Neural cell (in vitro differentiated cells): ENCODE measurements at regions not wholly inside any gene's neighbourhood (a gene's known extent, or its start where the extent isn't known, plus 50 kb on each side); places are given as distances from the start of the nearest gene placed in this dataset.

Experiments
- EP300 ChIP-seq: fragments of 450-650 bp; conservative IDR thresholded peaks from 2 replicates; pipeline ENCODE4 v1.6.1; 2014; ENCODE audit warnings: antibody characterized with exemption, mild to moderate bottlenecking, moderate library complexity; ENCODE audit not compliant: poor library complexity, severe bottlenecking
- EZH2 ChIP-seq: fragments of 200-600, 300-800 bp; shearing (Covaris generic), sonication (generic); IDR thresholded peaks from 2 replicates; pipeline ENCODE4 v1.6.1; 2014; ENCODE audit warnings: antibody characterized with exemption, low read length, borderline replicate concordance, mild to moderate bottlenecking; ENCODE audit not compliant: insufficient read depth, poor library complexity, severe bottlenecking
- POLR2AphosphoS5 ChIP-seq: IDR thresholded peaks from 2 replicates; pipeline ENCODE4 v1.6.1; 2012
- RAD21 ChIP-seq: fragments of 450-650 bp; conservative IDR thresholded peaks from 2 replicates; pipeline ENCODE4 v1.6.1; 2014; ENCODE audit warnings: antibody characterized with exemption, mild to moderate bottlenecking, moderate library complexity
- SMC3 ChIP-seq: fragments of 450-650 bp; conservative IDR thresholded peaks from 2 replicates; pipeline ENCODE4 v1.6.1; 2014; ENCODE audit warnings: antibody characterized with exemption, mild to moderate bottlenecking, moderate library complexity; ENCODE audit not compliant: poor library complexity
- TAF1 ChIP-seq: IDR thresholded peaks from 2 replicates; pipeline ENCODE4 v1.6.1; 2012; ENCODE audit warnings: low read depth
- TF ChIP-seq, protein P1 (sequence below): fragments of 450-650 bp; IDR thresholded peaks from 2 replicates; pipeline ENCODE4 v1.5.1; 2014; ENCODE audit warnings: antibody characterized with exemption, mild to moderate bottlenecking, moderate library complexity; ENCODE audit not compliant: poor library complexity, severe bottlenecking
- TF ChIP-seq, protein P2 (sequence below): IDR thresholded peaks from 2 replicates; pipeline ENCODE4 v1.6.1; 2012; ENCODE audit warnings: borderline replicate concordance

DNA sequence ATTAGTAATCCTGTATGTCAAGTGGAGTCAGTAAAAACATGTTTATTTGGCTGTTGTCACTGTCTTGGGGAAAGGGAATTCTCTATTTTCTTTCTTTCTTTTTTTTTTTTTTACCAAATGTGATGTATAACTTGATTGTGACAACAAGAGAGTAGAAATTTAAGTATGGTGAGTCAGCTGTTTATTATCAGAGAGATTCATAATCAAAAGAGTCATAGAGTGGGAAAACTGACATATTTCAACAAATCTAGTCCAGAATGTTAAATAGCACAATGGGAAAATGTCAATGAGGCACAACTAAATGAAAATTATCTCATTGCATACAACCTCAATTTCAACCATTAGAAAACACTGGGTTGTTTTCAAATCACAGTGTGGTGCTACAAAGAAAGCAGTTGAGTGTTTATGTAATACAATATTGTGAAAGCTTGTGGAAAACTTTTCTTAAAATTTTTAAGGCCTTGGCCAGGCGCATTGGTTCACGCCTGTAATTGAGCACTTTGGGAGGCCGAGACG lies 111.9 kb upstream of the DTNA start:
- TF ChIP-seq, protein P1, sequence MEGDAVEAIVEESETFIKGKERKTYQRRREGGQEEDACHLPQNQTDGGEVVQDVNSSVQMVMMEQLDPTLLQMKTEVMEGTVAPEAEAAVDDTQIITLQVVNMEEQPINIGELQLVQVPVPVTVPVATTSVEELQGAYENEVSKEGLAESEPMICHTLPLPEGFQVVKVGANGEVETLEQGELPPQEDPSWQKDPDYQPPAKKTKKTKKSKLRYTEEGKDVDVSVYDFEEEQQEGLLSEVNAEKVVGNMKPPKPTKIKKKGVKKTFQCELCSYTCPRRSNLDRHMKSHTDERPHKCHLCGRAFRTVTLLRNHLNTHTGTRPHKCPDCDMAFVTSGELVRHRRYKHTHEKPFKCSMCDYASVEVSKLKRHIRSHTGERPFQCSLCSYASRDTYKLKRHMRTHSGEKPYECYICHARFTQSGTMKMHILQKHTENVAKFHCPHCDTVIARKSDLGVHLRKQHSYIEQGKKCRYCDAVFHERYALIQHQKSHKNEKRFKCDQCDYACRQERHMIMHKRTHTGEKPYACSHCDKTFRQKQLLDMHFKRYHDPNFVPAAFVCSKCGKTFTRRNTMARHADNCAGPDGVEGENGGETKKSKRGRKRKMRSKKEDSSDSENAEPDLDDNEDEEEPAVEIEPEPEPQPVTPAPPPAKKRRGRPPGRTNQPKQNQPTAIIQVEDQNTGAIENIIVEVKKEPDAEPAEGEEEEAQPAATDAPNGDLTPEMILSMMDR, result no peak
- no peak for TF ChIP-seq TAF1
- TF ChIP-seq EP300, result no peak
- TF ChIP-seq, protein P2, sequence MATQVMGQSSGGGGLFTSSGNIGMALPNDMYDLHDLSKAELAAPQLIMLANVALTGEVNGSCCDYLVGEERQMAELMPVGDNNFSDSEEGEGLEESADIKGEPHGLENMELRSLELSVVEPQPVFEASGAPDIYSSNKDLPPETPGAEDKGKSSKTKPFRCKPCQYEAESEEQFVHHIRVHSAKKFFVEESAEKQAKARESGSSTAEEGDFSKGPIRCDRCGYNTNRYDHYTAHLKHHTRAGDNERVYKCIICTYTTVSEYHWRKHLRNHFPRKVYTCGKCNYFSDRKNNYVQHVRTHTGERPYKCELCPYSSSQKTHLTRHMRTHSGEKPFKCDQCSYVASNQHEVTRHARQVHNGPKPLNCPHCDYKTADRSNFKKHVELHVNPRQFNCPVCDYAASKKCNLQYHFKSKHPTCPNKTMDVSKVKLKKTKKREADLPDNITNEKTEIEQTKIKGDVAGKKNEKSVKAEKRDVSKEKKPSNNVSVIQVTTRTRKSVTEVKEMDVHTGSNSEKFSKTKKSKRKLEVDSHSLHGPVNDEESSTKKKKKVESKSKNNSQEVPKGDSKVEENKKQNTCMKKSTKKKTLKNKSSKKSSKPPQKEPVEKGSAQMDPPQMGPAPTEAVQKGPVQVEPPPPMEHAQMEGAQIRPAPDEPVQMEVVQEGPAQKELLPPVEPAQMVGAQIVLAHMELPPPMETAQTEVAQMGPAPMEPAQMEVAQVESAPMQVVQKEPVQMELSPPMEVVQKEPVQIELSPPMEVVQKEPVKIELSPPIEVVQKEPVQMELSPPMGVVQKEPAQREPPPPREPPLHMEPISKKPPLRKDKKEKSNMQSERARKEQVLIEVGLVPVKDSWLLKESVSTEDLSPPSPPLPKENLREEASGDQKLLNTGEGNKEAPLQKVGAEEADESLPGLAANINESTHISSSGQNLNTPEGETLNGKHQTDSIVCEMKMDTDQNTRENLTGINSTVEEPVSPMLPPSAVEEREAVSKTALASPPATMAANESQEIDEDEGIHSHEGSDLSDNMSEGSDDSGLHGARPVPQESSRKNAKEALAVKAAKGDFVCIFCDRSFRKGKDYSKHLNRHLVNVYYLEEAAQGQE, result no peak
- TF ChIP-seq RAD21, result no peak
- no peak for TF ChIP-seq POLR2AphosphoS5
- no peak for TF ChIP-seq EZH2
- no peak for TF ChIP-seq SMC3
